ENCODE measurements at regions not wholly inside any gene's neighbourhood (a gene's known extent, or its start where the extent isn't known, plus 50 kb on each side); places are given as distances from the start of the nearest gene placed in this dataset.

DNA sequence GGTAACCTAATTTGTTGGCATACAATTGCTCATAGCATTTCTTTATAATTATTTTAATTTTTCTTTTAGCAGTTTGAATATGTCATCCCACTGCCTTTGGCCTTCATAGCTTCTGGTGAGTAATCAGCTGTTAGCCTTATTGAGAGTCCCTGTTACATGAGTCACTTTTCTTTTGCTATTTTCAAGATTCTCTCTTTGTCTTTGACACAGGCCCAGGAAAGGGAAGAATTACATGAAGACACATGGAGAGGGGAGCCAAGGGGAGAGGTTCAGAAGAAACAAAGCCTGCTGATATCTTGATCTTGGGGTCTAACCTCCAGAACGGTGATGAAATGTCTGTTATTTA lies 418.2 kb downstream of the METTL15 start:
- Histone ChIP-seq H3K79me2 (ENCODE audit: control insufficient read depth, insufficient read depth, low read length, unreplicated experiment) (no peaks in the 10 kb centered on the region), H3K27ac (ENCODE audit: low read depth, low read length) (no peak overlapping the region), H3K4me3 (ENCODE audit: low read depth, low read length) (no peak overlapping the region)

DNA sequence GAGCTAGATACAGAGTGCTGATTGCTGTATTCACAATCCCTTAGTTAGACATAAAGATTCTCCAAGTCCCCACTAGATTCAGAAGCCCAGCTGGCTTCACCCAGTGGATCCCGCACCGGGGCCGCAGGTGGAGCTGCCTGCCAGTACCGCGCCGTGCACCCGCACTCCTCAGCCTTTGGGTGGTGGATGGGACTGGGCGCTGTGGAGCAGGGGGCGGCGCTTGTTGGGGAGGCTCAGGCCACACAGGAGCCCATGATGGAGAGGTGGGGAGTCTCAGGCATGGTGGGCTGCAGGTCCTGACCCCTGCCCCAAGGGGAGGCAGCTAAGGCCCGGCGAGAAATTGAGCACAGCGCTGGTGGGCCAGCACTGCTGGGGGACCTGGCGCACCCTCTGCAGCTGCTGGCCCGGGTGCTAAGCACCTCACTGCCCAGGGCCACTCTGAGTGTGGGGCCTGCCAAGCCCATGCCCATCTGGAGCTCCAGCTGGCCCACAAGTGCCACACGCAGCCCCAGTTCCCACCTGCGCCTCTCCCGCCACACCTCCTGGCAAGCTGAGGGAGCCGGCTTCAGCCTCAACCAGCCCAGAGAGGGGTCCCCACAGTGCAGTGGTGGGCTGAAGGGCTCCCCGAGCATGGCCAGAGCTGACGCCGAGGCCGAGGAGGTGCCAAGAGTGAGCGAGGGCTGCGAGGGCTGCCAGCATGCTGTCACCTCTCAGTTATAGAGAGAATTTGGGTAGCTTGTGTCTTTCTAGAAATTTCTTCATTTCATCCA lies 417.6 kb downstream of the METTL15 start:
- no peak overlapping the region for H3K4me3 ChIP-seq (ENCODE audit: low read depth, low read length)
- no peaks in the 10 kb centered on the region for H3K4me1 ChIP-seq (ENCODE audit: control insufficient read depth, insufficient read depth, low read length, unreplicated experiment)
- no peak overlapping the region for H3K27ac ChIP-seq (ENCODE audit: low read depth, low read length)
- H3K27me3 ChIP-seq (ENCODE audit: insufficient read depth, low read length), result no peaks in the 10 kb centered on the region
- no peak overlapping the region for H2AFZ ChIP-seq (ENCODE audit: low read length, unreplicated experiment)
- H3K79me2 ChIP-seq (ENCODE audit: control insufficient read depth, insufficient read depth, low read length, unreplicated experiment), result no peaks in the 10 kb centered on the region
- no peaks in the 10 kb centered on the region; the same call in 1 of the 2 replicates for H3K36me3 ChIP-seq (ENCODE audit: insufficient read depth, low read length)

More for the DNA sequence above, 418.2 kb downstream of the METTL15 start:
- H3K27me3 ChIP-seq (ENCODE audit: insufficient read depth, low read length), result no peaks in the 10 kb centered on the region
- H3K4me1 ChIP-seq (ENCODE audit: control insufficient read depth, insufficient read depth, low read length, unreplicated experiment), result no peaks in the 10 kb centered on the region
- H3K36me3 ChIP-seq (ENCODE audit: insufficient read depth, low read length), result no peaks in the 10 kb centered on the region; the same call in 1 of the 2 replicates
- H2AFZ ChIP-seq (ENCODE audit: low read length, unreplicated experiment), result no peak overlapping the region

DNA sequence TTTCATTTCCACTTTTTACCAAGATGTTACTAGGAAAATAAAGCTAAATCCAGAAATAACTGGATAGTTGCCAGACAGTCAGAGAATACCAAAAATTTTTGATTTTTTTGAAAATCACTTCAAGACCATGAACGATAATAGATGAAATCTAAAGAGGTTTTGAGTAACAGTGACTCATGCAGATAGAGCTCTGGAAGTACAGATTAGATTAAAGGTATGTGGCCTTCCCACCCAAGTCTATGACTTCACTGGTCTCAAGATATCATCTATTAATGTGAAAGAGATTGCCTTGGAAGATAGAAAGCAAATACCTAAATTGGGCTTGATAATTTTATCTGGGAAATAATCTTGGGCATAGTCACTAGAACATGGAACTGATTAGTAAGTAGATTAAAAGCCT lies 415.9 kb downstream of the METTL15 start:
- Histone ChIP-seq H3K36me3 (ENCODE audit: insufficient read depth, low read length) (no peaks in the 10 kb centered on the region; the same call in 1 of the 2 replicates), H3K4me3 (ENCODE audit: low read depth, low read length) (no peak overlapping the region), H3K27ac (ENCODE audit: low read depth, low read length) (no peak overlapping the region), H3K27me3 (ENCODE audit: insufficient read depth, low read length) (no peaks in the 10 kb centered on the region), H3K79me2 (ENCODE audit: control insufficient read depth, insufficient read depth, low read length, unreplicated experiment) (no peaks in the 10 kb centered on the region), H3K4me1 (ENCODE audit: control insufficient read depth, insufficient read depth, low read length, unreplicated experiment) (no peaks in the 10 kb centered on the region), H2AFZ (ENCODE audit: low read length, unreplicated experiment) (no peak overlapping the region)

- Histone ChIP-seq H3K4me3 (ENCODE audit: low read depth, low read length) (no peak overlapping the region), H3K4me1 (ENCODE audit: control insufficient read depth, insufficient read depth, low read length, unreplicated experiment) (no peaks in the 10 kb centered on the region), H3K36me3 (ENCODE audit: insufficient read depth, low read length) (no peaks in the 10 kb centered on the region), H3K27me3 (ENCODE audit: insufficient read depth, low read length) (no peaks in the 10 kb centered on the region), H2AFZ (ENCODE audit: low read length, unreplicated experiment) (no peak overlapping the region), H3K79me2 (ENCODE audit: control insufficient read depth, insufficient read depth, low read length, unreplicated experiment) (no peaks in the 10 kb centered on the region), H3K27ac (ENCODE audit: low read depth, low read length) (no peak overlapping the region)
Measured at GRCh38 chr11:28521075-28521474, 412.9 kb downstream of the METTL15 start.

GRCh38 chr11:28520291-28520690 lies 412.1 kb downstream of the METTL15 start:
- H3K27me3 ChIP-seq (ENCODE audit: insufficient read depth, low read length), result no peaks in the 10 kb centered on the region
- H2AFZ ChIP-seq (ENCODE audit: low read length, unreplicated experiment), result no peak overlapping the region
- H3K79me2 ChIP-seq (ENCODE audit: control insufficient read depth, insufficient read depth, low read length, unreplicated experiment), result no peaks in the 10 kb centered on the region
- H3K36me3 ChIP-seq (ENCODE audit: insufficient read depth, low read length), result no peaks in the 10 kb centered on the region
- no peaks in the 10 kb centered on the region for H3K4me1 ChIP-seq (ENCODE audit: control insufficient read depth, insufficient read depth, low read length, unreplicated experiment)
- H3K27ac ChIP-seq (ENCODE audit: low read depth, low read length), result no peak overlapping the region
- H3K4me3 ChIP-seq (ENCODE audit: low read depth, low read length), result no peak overlapping the region

GRCh38 chr11:28518825-28519224 lies 410.6 kb downstream of the METTL15 start:
- Histone ChIP-seq H3K36me3 (ENCODE audit: insufficient read depth, low read length) (no peaks in the 10 kb centered on the region), H3K4me3 (ENCODE audit: low read depth, low read length) (no peak overlapping the region), H3K79me2 (ENCODE audit: control insufficient read depth, insufficient read depth, low read length, unreplicated experiment) (no peaks in the 10 kb centered on the region), H3K27ac (ENCODE audit: low read depth, low read length) (no peak overlapping the region), H2AFZ (ENCODE audit: low read length, unreplicated experiment) (no peak overlapping the region), H3K4me1 (ENCODE audit: control insufficient read depth, insufficient read depth, low read length, unreplicated experiment) (no peaks in the 10 kb centered on the region), H3K27me3 (ENCODE audit: insufficient read depth, low read length) (no peaks in the 10 kb centered on the region)

GRCh38 chr11:28517621-28518020 lies 409.4 kb downstream of the METTL15 start:
- Histone ChIP-seq H3K4me3 (ENCODE audit: low read depth, low read length) (no peak overlapping the region), H2AFZ (ENCODE audit: low read length, unreplicated experiment) (no peak overlapping the region), H3K4me1 (ENCODE audit: control insufficient read depth, insufficient read depth, low read length, unreplicated experiment) (no peaks in the 10 kb centered on the region), H3K79me2 (ENCODE audit: control insufficient read depth, insufficient read depth, low read length, unreplicated experiment) (no peaks in the 10 kb centered on the region), H3K36me3 (ENCODE audit: insufficient read depth, low read length) (no peaks in the 10 kb centered on the region), H3K27ac (ENCODE audit: low read depth, low read length) (no peak overlapping the region), H3K27me3 (ENCODE audit: insufficient read depth, low read length) (no peaks in the 10 kb centered on the region)

DNA sequence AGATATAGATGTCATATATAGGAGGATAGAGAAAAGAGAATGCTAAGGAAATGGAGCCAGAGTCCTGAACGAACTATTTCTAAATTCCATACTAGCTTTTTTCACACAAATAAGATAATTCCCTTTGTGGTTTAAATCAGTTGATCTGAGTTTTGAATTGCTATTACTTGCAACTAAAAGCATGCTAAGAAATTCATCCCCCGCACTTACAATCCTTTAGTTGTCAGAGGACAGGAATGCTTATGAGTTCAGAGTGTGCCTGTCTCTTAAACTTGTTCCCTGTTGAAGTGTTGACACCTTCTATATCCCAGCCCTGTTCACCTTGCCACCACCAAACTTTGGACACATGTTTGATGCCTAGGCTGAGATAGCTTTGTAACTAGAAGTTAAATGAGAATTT lies 406.2 kb downstream of the METTL15 start:
- no peaks in the 10 kb centered on the region for H3K79me2 ChIP-seq (ENCODE audit: control insufficient read depth, insufficient read depth, low read length, unreplicated experiment)
- no peaks in the 10 kb centered on the region for H3K4me1 ChIP-seq (ENCODE audit: control insufficient read depth, insufficient read depth, low read length, unreplicated experiment)
- H3K27ac ChIP-seq (ENCODE audit: low read depth, low read length), result no peak overlapping the region
- H3K36me3 ChIP-seq (ENCODE audit: insufficient read depth, low read length), result no peaks in the 10 kb centered on the region
- H3K4me3 ChIP-seq (ENCODE audit: low read depth, low read length), result no peak overlapping the region
- no peak overlapping the region for H2AFZ ChIP-seq (ENCODE audit: low read length, unreplicated experiment)
- H3K27me3 ChIP-seq (ENCODE audit: insufficient read depth, low read length), result no peaks in the 10 kb centered on the region

- Histone ChIP-seq H2AFZ (ENCODE audit: low read length, unreplicated experiment) (no peak overlapping the region), H3K79me2 (ENCODE audit: control insufficient read depth, insufficient read depth, low read length, unreplicated experiment) (no peaks in the 10 kb centered on the region), H3K27ac (ENCODE audit: low read depth, low read length) (no peak overlapping the region), H3K4me1 (ENCODE audit: control insufficient read depth, insufficient read depth, low read length, unreplicated experiment) (no peaks in the 10 kb centered on the region), H3K4me3 (ENCODE audit: low read depth, low read length) (no peak overlapping the region), H3K36me3 (ENCODE audit: insufficient read depth, low read length) (no peaks in the 10 kb centered on the region), H3K27me3 (ENCODE audit: insufficient read depth, low read length) (no peaks in the 10 kb centered on the region)
Measured at GRCh38 chr11:28512143-28512756, 404.1 kb downstream of the METTL15 start.

GRCh38 chr11:28505232-28505631 lies 397.0 kb downstream of the METTL15 start:
- Histone ChIP-seq H3K27ac (ENCODE audit: low read depth, low read length) (no peak overlapping the region), H3K4me3 (ENCODE audit: low read depth, low read length) (no peak overlapping the region), H3K27me3 (ENCODE audit: insufficient read depth, low read length) (no peaks in the 10 kb centered on the region), H3K36me3 (ENCODE audit: insufficient read depth, low read length) (no peaks in the 10 kb centered on the region), H3K79me2 (ENCODE audit: control insufficient read depth, insufficient read depth, low read length, unreplicated experiment) (no peaks in the 10 kb centered on the region), H3K4me1 (ENCODE audit: control insufficient read depth, insufficient read depth, low read length, unreplicated experiment) (no peaks in the 10 kb centered on the region), H2AFZ (ENCODE audit: low read length, unreplicated experiment) (no peak overlapping the region)

DNA sequence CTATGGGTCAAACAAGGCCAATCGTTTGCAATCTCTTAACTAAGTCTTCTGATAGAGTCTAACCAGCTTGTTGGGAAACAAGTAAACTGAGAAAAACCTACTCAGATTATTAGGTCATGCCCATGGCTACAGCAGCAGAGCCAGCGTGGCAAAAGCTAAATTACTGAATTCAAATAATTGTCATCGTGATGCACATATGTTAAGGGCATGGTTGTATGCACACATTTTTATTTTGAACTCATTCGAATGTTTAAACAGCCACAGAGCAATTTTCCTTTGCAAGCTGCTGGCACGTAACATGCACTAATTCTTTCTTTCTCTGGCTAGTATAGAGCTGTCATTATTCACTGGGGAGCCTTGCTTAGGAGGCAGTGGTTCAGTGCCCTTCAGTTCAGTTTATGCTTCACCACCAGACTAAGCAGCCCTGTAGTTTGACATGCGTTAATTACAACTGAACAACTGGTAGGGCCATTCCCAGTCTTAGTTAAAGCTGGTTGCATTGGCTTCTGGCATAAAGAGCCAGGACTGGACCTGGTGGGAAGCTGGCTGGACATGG lies 396.4 kb downstream of the METTL15 start:
- Histone ChIP-seq H2AFZ (ENCODE audit: low read length, unreplicated experiment) (no peak overlapping the region), H3K27ac (ENCODE audit: low read depth, low read length) (no peak overlapping the region), H3K79me2 (ENCODE audit: control insufficient read depth, insufficient read depth, low read length, unreplicated experiment) (no peaks in the 10 kb centered on the region), H3K4me3 (ENCODE audit: low read depth, low read length) (no peak overlapping the region), H3K27me3 (ENCODE audit: insufficient read depth, low read length) (no peaks in the 10 kb centered on the region), H3K36me3 (ENCODE audit: insufficient read depth, low read length) (no peaks in the 10 kb centered on the region), H3K4me1 (ENCODE audit: control insufficient read depth, insufficient read depth, low read length, unreplicated experiment) (no peaks in the 10 kb centered on the region)
